Upper lobe of left lung (tissue), 4 donors: ENCODE measurements at regions not wholly inside any gene's neighbourhood (a gene's known extent, or its start where the extent isn't known, plus 50 kb on each side); places are given as distances from the start of the nearest gene placed in this dataset.

Source experiments
- POLR2A ChIP-seq, 4 donors: fragments of 450-650 bp; IDR thresholded peaks; one replicate each; pipeline ENCODE4 v1.5.1; 2016 to 2017; ENCODE audit warnings: antibody characterized with exemption in 4 of 4, mild to moderate bottlenecking in 2 of 4
- POLR2AphosphoS5 ChIP-seq, 2 donors: sonication (generic); formaldehyde crosslinking; IDR thresholded peaks; one replicate each; pipeline ENCODE4 v1.5.1; 2017; ENCODE audit warnings: antibody characterized with exemption in 2 of 2
- TF ChIP-seq, protein P1 (sequence below), 6 experiments: fragments of 450-650 bp in 4 of 6; fragments of 200-600 bp in 2 of 6; sonication (generic) in 2 of 6; IDR thresholded peaks; one replicate each; pipeline ENCODE4 v1.5.1; 2016 to 2019; ENCODE audit warnings: antibody characterized with exemption in 6 of 6

DNA sequence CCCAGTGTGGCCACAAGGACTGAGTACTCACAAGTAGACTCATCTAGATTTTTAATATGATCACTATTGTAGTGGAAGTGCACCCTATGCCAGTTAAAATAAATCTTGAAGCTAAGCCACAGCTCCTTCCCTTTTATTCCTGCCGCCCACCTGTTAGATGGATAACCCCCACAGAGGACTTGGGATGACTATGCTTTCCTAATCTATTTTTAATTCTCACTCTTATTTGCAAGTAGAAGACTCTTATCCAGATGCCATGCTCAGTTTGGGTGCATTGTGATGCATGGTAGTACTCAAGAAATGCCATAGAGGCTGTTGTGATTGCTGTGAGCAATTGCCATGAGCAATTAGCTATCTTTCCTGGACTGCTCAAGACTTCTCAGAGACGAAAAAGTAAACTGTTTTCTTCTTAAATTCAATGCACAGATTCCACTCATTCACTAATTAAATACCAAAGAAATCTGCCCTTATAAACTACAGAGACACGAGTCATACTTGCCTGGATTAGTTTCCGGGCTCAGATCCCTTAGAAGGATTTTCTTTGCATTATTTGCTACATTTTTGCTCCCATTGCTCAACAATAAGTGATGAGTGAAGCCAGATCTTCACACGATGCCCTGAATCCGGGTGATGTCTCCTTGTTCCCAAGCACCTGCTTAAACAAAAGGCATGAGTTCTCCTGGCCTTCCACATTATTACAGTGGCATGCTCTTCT lies 472.1 kb downstream of the SOX2 start:
- TF ChIP-seq, protein P1, sequence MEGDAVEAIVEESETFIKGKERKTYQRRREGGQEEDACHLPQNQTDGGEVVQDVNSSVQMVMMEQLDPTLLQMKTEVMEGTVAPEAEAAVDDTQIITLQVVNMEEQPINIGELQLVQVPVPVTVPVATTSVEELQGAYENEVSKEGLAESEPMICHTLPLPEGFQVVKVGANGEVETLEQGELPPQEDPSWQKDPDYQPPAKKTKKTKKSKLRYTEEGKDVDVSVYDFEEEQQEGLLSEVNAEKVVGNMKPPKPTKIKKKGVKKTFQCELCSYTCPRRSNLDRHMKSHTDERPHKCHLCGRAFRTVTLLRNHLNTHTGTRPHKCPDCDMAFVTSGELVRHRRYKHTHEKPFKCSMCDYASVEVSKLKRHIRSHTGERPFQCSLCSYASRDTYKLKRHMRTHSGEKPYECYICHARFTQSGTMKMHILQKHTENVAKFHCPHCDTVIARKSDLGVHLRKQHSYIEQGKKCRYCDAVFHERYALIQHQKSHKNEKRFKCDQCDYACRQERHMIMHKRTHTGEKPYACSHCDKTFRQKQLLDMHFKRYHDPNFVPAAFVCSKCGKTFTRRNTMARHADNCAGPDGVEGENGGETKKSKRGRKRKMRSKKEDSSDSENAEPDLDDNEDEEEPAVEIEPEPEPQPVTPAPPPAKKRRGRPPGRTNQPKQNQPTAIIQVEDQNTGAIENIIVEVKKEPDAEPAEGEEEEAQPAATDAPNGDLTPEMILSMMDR (IDR thresholded peaks at IDR 0.05), result no peak
- no peak for TF ChIP-seq POLR2A (IDR thresholded peaks at IDR 0.05)
- TF ChIP-seq POLR2AphosphoS5 (IDR thresholded peaks at IDR 0.05), result no peak
